GM19023 (cell line): ENCODE measurements at regions not wholly inside any gene's neighbourhood (a gene's known extent, or its start where the extent isn't known, plus 50 kb on each side); places are given as distances from the start of the nearest gene placed in this dataset.

Experiments
- ATAC-seq: cut with Tn5 transposase; IDR thresholded peaks from one replicate; pipeline ENCODE4 v1.9.1; 2021; ENCODE audit warnings: mild to moderate bottlenecking, moderate library complexity; ENCODE audit not compliant: unreplicated experiment

GRCh38 chr12:87846045-87846444, 183.2 kb downstream of the C12orf50 start:
- ATAC-seq = no peak

DNA sequence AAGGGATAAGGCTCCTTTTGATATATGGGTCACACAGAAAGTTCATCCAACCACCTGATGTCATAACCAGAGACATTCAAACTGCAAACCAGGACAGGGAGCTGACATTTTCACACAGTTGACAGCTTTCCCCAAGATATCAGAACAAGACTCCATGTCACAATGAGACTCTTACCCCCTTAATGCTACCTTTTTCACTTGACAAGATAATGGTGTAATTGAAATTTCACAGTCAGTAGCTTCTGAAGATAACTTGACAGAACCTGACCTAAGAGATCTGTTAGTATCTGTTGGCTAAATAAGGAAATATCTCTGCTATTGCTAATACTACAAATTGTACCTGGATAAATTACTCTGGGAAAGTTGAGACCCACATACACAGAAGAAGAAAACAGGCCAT, 187.3 kb downstream of the C12orf50 start:
- no peak for ATAC-seq

DNA sequence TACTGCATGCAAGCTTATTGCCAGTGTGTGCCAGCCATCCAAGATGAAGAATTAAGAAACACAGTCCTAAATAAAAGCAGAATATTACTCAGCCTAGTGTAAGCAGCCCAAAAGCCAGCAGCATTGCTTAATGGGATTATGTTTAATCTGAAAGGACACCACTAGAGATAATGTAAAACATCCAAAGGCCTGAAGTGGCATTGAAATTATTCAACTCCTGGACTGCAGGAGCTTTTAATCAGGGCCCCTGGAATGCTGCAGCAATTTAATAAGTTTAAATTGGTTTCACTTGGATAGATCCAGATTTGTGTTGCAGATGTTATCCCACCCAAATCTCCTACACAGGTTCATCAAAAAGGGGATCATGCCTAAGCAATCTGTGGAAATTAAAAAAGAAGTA, 193.0 kb downstream of the C12orf50 start:
- ATAC-seq = no peak

DNA sequence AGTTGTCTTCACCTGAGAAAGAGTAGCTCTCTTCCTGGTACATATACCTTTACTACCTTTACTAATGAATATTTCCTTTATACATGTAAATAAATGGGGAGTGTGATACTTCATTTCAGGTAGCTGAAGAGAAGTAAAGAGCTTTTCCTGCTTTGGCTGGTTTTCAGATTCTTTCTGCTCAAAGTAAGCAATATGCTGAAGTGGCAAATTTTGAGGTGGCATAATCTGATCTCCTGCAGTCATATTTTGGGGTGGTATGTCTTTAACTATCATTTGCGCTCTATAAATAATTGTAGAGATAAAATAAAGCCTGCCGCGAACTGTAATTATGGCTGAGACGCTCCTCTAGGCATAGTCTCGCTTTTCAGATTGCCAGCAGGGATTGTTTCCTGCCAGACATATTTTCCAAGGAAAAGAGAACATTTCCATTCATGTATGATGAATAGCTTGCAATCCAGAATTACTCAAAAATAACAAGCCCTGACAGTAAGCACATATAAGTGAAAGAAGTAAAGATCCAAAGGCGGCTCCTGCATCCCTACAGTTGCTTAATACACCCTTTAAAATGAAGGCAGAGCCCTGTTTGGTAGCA, 200.7 kb downstream of the C12orf50 start:
- no peak for ATAC-seq

GRCh38 chr12:87827638-87828264, 201.4 kb downstream of the C12orf50 start:
- ATAC-seq = no peak

GRCh38 chr12:87822923-87823322, 206.3 kb downstream of the C12orf50 start:
- ATAC-seq = no peak

GRCh38 chr12:87820524-87821202, 208.5 kb downstream of the C12orf50 start:
- ATAC-seq = no peak

GRCh38 chr12:87818441-87818840, 210.8 kb downstream of the C12orf50 start:
- no peak for ATAC-seq

GRCh38 chr12:87815771-87816585, 213.2 kb downstream of the C12orf50 start:
- ATAC-seq = no peak

- no peak for ATAC-seq
Observed at GRCh38 chr12:87814625-87815024, 214.6 kb downstream of the C12orf50 start.

GRCh38 chr12:87813476-87814234, 215.5 kb downstream of the C12orf50 start:
- no peak for ATAC-seq

GRCh38 chr12:87812681-87813080, 216.5 kb downstream of the C12orf50 start:
- ATAC-seq = no peak

DNA sequence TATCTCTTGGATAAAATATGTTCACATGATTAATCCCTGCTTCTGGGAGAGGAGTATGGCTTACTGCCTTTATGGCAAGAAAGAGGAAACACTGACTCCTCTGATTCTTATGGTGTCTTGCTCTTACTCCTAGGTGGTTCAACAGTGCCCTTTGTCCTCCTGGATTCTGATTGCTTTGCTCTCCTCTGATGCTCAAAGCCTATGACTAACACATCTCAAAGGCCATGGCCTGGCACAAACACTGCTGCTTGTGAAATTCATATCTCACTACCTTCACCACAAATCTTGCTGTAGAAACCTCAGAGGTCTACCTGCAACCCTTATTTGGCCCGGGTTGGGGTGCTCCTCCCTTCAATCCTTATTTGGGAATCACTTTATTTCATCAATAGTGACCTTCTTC, 217.2 kb downstream of the C12orf50 start:
- no peak for ATAC-seq

DNA sequence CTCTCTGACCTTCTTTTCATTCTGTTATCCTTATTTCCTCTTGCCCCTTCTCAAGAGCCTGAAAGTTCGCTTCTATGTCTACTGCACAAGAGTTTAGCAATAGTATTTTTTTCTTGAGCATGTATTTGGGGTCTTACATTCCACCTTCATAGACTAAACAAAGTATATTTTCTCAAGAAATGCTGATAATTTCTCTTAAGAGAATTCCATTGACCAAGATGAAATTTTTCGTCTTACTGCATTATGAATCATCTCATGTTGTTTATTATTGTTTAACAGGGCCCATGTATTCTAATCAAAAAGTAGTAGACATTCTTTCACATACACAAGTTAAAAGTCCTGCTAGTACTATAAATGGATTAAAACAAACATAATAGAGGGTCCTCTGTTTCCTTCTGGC, 219.3 kb downstream of the C12orf50 start:
- ATAC-seq = no peak

DNA sequence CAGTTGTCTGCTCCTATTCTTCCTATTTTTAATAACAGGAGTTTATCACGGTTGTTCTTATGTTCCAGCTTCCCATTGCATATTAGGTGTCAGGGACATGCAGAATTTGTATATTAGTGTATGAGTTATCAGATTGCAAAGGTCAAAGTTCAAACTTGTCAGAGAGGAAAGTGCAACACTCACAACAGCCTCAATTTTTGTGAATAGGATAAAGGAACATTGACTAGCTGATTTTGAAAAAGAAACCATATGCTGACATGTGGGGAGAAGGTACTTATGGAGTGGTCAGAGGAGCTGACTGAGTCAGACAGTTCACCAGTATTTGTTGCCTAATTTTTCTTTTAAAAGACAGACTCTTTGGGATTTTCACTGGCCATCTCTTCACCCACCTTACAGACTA, 222.1 kb downstream of the C12orf50 start:
- ATAC-seq = no peak

DNA sequence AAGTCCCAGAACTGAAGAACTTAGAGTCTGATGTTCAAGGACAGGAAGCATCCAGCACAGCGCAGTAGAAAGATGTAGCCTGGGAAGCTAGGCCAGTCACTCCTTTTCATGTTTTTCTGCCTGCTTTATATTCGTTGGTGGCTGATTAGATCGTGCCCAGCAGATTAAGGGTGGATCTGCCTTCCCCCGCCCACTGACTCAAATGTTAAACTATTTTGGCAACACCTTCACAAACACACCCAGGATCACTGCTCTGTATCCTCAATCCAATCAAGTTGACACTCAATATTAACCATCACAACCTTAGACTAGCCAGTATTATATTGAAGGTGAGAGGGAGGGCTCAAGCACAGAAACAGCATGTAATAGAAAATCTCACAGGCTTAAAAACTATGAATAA, 222.9 kb downstream of the C12orf50 start:
- no peak for ATAC-seq

DNA sequence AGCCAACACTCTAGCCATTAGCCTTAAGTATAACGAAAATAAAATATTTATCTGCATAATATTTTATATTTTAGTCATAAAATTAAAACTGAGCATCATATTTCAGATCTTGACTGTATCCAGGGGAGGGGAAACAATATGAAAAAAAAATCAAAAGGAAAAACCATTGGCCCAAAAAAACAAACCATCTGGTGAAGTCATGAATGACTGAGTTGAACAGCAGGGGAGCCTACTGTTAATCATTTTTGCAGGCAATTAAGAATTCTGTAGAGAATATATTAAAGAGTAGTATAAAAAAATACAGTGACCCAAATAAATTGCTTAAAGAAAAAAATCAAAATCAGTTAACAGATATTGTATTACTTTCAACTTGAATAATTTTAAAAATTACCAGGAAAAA, 224.8 kb downstream of the C12orf50 start:
- ATAC-seq = no peak

DNA sequence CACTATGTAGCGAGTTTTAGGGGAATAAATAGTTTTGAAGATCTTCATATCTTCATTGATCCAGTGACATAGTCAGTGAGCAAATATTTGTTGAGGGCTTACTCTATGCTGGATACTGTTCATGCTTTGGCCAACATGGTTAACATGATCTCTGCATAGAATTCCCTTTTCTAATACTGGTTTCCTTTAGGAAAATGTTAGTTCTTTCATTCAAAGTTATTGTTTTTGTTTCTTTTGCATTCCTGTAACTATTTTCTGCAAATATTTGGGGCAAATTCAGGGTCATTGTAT, 226.5 kb downstream of the C12orf50 start:
- ATAC-seq = no peak

DNA sequence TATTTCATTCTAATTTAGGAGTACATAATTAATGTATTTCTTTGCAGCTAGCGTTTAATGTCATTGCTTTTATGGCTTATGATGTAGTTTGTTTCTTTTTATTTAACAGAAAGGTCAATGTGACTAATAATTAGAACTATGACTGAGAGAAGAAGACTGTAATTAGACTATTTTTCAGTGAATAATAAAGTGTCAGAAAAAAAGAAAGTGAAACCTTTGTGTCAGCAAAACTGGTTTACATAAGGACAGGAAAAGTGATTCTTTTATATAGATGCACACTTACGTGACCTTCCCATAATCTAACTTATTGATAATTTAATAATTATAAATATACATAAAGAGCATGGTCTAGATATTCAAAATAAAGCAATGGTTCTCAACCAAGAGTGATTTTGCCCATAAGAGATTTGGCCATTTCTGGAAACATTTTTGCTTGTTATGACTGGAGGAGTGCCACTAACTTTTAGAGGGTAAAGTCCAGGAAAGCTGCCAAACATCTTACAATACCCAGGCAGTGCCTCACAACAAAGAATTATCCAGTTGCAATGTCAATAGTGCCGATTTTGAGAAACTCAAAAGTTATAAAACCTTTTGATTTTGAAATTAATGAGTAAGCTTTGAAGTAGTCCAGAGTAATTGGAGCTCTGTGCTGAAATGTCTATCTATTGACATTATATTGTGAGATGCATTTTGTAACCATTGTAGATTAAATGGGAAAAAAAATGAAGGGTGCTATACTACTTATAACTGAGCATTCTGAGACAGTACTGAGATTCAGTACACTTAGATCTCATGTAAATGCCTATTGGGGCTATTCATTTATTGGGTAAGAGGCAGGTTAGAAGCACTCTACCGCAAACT, 227.1 kb downstream of the C12orf50 start:
- no peak for ATAC-seq

DNA sequence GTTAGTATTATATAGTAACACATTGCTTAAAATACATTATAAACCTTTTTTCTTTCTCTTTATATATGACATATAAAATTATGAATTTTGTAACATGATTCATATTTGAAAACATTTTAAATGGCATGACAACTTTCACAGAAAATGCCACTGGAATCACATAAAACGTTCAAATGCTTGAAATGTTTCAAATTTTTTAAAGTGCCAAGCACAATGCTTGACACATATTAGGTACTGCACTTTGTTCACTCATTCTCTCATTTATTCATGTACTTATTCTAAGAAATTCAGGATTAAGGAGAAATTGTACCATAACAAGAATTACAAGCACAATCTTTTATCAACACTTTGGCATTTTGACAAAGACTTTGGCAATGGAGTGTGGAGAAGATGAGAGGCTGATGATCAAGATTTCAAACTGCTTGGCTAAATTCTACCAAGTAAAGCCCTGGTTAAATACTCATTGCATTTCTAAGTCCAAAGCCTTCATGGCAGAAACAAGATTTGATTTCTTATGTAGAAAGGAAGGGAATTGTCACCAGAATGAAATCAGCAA, 232.2 kb downstream of the C12orf50 start:
- no peak for ATAC-seq
